ENCODE measurements at regions not wholly inside any gene's neighbourhood (a gene's known extent, or its start where the extent isn't known, plus 50 kb on each side); places are given as distances from the start of the nearest gene placed in this dataset.

GRCh38 chr14:48690349-48690748, 895.8 kb downstream of the RPS29 start:
- intact Hi-C loops (cut with DNase I) = no loop called here
- H3K27ac ChIP-seq = no peak overlapping the region
- no peaks in the 10 kb centered on the region for H3K9me3 ChIP-seq
- TF ChIP-seq, protein P1, sequence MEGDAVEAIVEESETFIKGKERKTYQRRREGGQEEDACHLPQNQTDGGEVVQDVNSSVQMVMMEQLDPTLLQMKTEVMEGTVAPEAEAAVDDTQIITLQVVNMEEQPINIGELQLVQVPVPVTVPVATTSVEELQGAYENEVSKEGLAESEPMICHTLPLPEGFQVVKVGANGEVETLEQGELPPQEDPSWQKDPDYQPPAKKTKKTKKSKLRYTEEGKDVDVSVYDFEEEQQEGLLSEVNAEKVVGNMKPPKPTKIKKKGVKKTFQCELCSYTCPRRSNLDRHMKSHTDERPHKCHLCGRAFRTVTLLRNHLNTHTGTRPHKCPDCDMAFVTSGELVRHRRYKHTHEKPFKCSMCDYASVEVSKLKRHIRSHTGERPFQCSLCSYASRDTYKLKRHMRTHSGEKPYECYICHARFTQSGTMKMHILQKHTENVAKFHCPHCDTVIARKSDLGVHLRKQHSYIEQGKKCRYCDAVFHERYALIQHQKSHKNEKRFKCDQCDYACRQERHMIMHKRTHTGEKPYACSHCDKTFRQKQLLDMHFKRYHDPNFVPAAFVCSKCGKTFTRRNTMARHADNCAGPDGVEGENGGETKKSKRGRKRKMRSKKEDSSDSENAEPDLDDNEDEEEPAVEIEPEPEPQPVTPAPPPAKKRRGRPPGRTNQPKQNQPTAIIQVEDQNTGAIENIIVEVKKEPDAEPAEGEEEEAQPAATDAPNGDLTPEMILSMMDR (IDR thresholded peaks at IDR 0.05) = no peak
- ATAC-seq (no peak), DNase-seq (no peak)
- no peaks in the 10 kb centered on the region for H3K36me3 ChIP-seq
- no peaks in the 10 kb centered on the region for H3K4me1 ChIP-seq
- H3K4me3 ChIP-seq = no peak overlapping the region
- no peaks in the 10 kb centered on the region for H3K27me3 ChIP-seq

- TF ChIP-seq, protein P1 (IDR thresholded peaks at IDR 0.05) = no peak
- intact Hi-C loops (cut with DNase I) = no loop called here
- ATAC-seq (no peak), DNase-seq (no peak)
- H3K27ac ChIP-seq = no peak overlapping the region
- H3K4me3 ChIP-seq = no peak overlapping the region
- no peaks in the 10 kb centered on the region for H3K27me3 ChIP-seq
- no peaks in the 10 kb centered on the region for H3K9me3 ChIP-seq
- no peaks in the 10 kb centered on the region for H3K36me3 ChIP-seq
- no peaks in the 10 kb centered on the region for H3K4me1 ChIP-seq
These were observed 899.5 kb downstream of the RPS29 start for GRCh38 chr14:48686650-48687049.

- H3K4me1 ChIP-seq = no peaks in the 10 kb centered on the region
- TF ChIP-seq, protein P1 (IDR thresholded peaks at IDR 0.05) = no peak
- H3K36me3 ChIP-seq = no peaks in the 10 kb centered on the region
- ATAC-seq = no peak
- DNase-seq = no peak
- no peaks in the 10 kb centered on the region for H3K27me3 ChIP-seq
- intact Hi-C loops (cut with DNase I) = no loop called here
- H3K27ac ChIP-seq = no peak overlapping the region
- H3K4me3 ChIP-seq = no peak overlapping the region
- no peaks in the 10 kb centered on the region for H3K9me3 ChIP-seq
These were observed 913.7 kb downstream of the RPS29 start for GRCh38 chr14:48672506-48672905.

- DNase-seq (peak in 1 of 4 donors; percentile 32), ATAC-seq (no peak)
- Histone ChIP-seq H3K4me3 (no peak overlapping the region), H3K36me3 (no peaks in the 10 kb centered on the region), H3K9me3 (no peaks in the 10 kb centered on the region), H3K27me3 (no peaks in the 10 kb centered on the region), H3K4me1 (no peaks in the 10 kb centered on the region), H3K27ac (no peak overlapping the region)
- TF ChIP-seq, protein P1 (IDR thresholded peaks at IDR 0.05) = no peak
- intact Hi-C loops (cut with DNase I) = no loop called here
These were observed 915.2 kb downstream of the RPS29 start for GRCh38 chr14:48670939-48671338.

GRCh38 chr14:48665077-48665784, 920.9 kb downstream of the RPS29 start:
- no peaks in the 10 kb centered on the region for H3K36me3 ChIP-seq
- no peaks in the 10 kb centered on the region for H3K4me1 ChIP-seq
- TF ChIP-seq, protein P1 (IDR thresholded peaks at IDR 0.05) = no peak
- ATAC-seq (no peak), DNase-seq (no peak)
- H3K27me3 ChIP-seq = no peaks in the 10 kb centered on the region
- H3K4me3 ChIP-seq = no peak overlapping the region
- peaks cover 0 to 13% of the 10 kb centered on the region in 2 donors for H3K9me3 ChIP-seq
- no peak overlapping the region for H3K27ac ChIP-seq
- intact Hi-C loops (cut with DNase I) = no loop called here

All from left lung (tissue), 4 donors.